A549 (cell line): ENCODE measurements at regions not wholly inside any gene's neighbourhood (a gene's known extent, or its start where the extent isn't known, plus 50 kb on each side); places are given as distances from the start of the nearest gene placed in this dataset.

Experiments
- ATAC-seq, 2 experiments: fragments of 200-7000 bp in 1 of 2; fragments of >200 bp in 1 of 2; cut with Nextera tagmentation in 1 of 2; cut with Tn5 transposase in 1 of 2; 3 replicates each; pipeline versions ENCODE4 v1.8.0 to v1.9.1; 2018 to 2020; ENCODE audit warnings: mild to moderate bottlenecking in 1 of 2, moderate library complexity in 1 of 2
- CTCF ChIA-PET: fragments of 300-600 bp; sonication (Branson Sonifier 250); formaldehyde crosslinking; extraction: SDS; loops from one replicate; lab custom pipeline; 2021; ENCODE audit warnings: antibody characterized with exemption, inconsistent platforms; lab: Yijun Ruan, JAX
- POLR2A ChIA-PET: fragments of 350-600 bp; formaldehyde crosslinking; extraction: SDS; loops from one replicate; lab custom pipeline; 2021; ENCODE audit warnings: antibody characterized with exemption, inconsistent platforms; lab: Yijun Ruan, JAX
- DNase-seq, 2 experiments: peaks; one replicate each; pipeline versions ENCODE4 v3.0.0 to v3.0.0-alpha.2; 2011 to 2016; ENCODE audit warnings: low read depth in 1 of 2, low spot score in 1 of 2
- FAIRE-seq: peaks from 2 replicates; lab custom pipeline; 2011; peaks lifted over from hg19 to GRCh38; lab: Jason Lieb, UNC
- H3K27ac ChIP-seq, 2 experiments: fragments of >200 bp; sonication (Bioruptor Twin); formaldehyde crosslinking; 3 replicates each; pipeline ENCODE4 v1.5.1; 2016 to 2017
- H3K4me1 ChIP-seq: fragments of >200 bp; sonication (Bioruptor Twin); formaldehyde crosslinking; 3 replicates; pipeline ENCODE4 v1.6.1; 2016
- H3K4me2 ChIP-seq: fragments of >200 bp; sonication (Bioruptor Twin); formaldehyde crosslinking; 3 replicates; pipeline ENCODE4 v1.6.1; 2016
- H3K4me3 ChIP-seq: fragments of >200 bp; sonication (Bioruptor Twin); formaldehyde crosslinking; 3 replicates; pipeline ENCODE4 v1.5.1; 2016
- H3K9me3 ChIP-seq: fragments of >200 bp; sonication (Bioruptor Twin); formaldehyde crosslinking; 3 replicates; pipeline ENCODE4 v1.6.1; 2016
- CBX8 ChIP-seq: fragments of 200-600 bp; sonication (generic); IDR thresholded peaks from 2 replicates; pipeline ENCODE4 v1.6.1; 2016
- CEBPB ChIP-seq, 2 experiments: fragments of >200 bp in 1 of 2; sonication (Bioruptor Twin) in 1 of 2; formaldehyde crosslinking in 1 of 2; IDR thresholded peaks; 2 replicates each; pipeline ENCODE4 v1.6.1; 2012 to 2016
- CHD2 ChIP-seq: fragments of 150-350 bp; IDR thresholded peaks from 2 replicates; pipeline ENCODE4 v1.6.1; 2014; ENCODE audit warnings: low read length; ENCODE audit not compliant: partially characterized antibody
- CHD4 ChIP-seq: fragments of 200-600 bp; sonication (generic); IDR thresholded peaks from 2 replicates; pipeline ENCODE4 v1.6.1; 2016; ENCODE audit warnings: antibody characterized with exemption, mild to moderate bottlenecking, borderline replicate concordance
- CTCF ChIP-seq: fragments of >200 bp; sonication (Bioruptor Twin); formaldehyde crosslinking; IDR thresholded peaks from 3 replicates; pipeline ENCODE4 v1.5.1; 2016
- EHF ChIP-seq: fragments of 250-450 bp; sonication (Bioruptor Pico); IDR thresholded peaks from 2 replicates; pipeline ENCODE4 v1.5.0; 2020; ENCODE audit warnings: mild to moderate bottlenecking
- EP300 ChIP-seq, 2 experiments: fragments of >200 bp; sonication (Bioruptor Twin); formaldehyde crosslinking; IDR thresholded peaks; 2 replicates in 1 of 2; 3 replicates in 1 of 2; pipeline ENCODE4 v1.6.1; 2016 to 2017
- FOSB ChIP-seq: fragments of 250-450 bp; sonication (Bioruptor Pico); IDR thresholded peaks from 2 replicates; pipeline ENCODE4 v1.5.0; 2020; ENCODE audit warnings: mild to moderate bottlenecking, moderate library complexity
- FOSL2 ChIP-seq, 2 experiments: fragments of 450-650 bp in 1 of 2; fragments of >200 bp in 1 of 2; sonication (Bioruptor Twin) in 1 of 2; formaldehyde crosslinking; IDR thresholded peaks; 2 replicates each; pipeline versions ENCODE4 v1.5.0 to v1.6.1; 2016 to 2020; ENCODE audit warnings: mild to moderate bottlenecking in 1 of 2, moderate library complexity in 1 of 2
- FOXS1 ChIP-seq: fragments of 250-450 bp; sonication (Bioruptor Pico); IDR thresholded peaks from 2 replicates; pipeline ENCODE4 v1.5.0; 2020; ENCODE audit warnings: mild to moderate bottlenecking, moderate library complexity
- GATA3 ChIP-seq: IDR thresholded peaks from 2 replicates; pipeline ENCODE4 v1.6.1; 2012; ENCODE audit warnings: borderline replicate concordance
- HDAC2 ChIP-seq: fragments of 200-600 bp; sonication (generic); IDR thresholded peaks from 2 replicates; pipeline ENCODE4 v1.6.1; 2016
- HES2 ChIP-seq: fragments of >200 bp; sonication (Bioruptor Twin); formaldehyde crosslinking; IDR thresholded peaks from 2 replicates; pipeline ENCODE4 v1.6.1; 2016
- HOXB13 ChIP-seq: fragments of 250-450 bp; sonication (Bioruptor Pico); IDR thresholded peaks from 2 replicates; pipeline ENCODE4 v1.5.0; 2020; ENCODE audit warnings: low read depth, mild to moderate bottlenecking, moderate library complexity
- HOXB5 ChIP-seq: fragments of 250-450 bp; sonication (Bioruptor Pico); IDR thresholded peaks from 2 replicates; pipeline ENCODE4 v1.5.0; 2020; ENCODE audit warnings: mild to moderate bottlenecking, moderate library complexity
- KDM5A ChIP-seq: fragments of 200-600 bp; sonication (generic); IDR thresholded peaks from 2 replicates; pipeline ENCODE4 v1.6.1; 2016; ENCODE audit warnings: antibody characterized with exemption, mild to moderate bottlenecking
- NPAS2 ChIP-seq: fragments of 250-450 bp; sonication (Bioruptor Pico); IDR thresholded peaks from 2 replicates; pipeline ENCODE4 v1.8.0; 2022; ENCODE audit warnings: mild to moderate bottlenecking, moderate library complexity, borderline replicate concordance
- NR3C1 ChIP-seq: fragments of >200 bp; sonication (Bioruptor Twin); formaldehyde crosslinking; IDR thresholded peaks from 3 replicates; pipeline ENCODE4 v1.6.1; 2017
- PBX3 ChIP-seq: IDR thresholded peaks from 2 replicates; pipeline ENCODE4 v1.6.1; 2012
- RAD21 ChIP-seq, 2 experiments: fragments of >200 bp in 1 of 2; sonication (Bioruptor Twin) in 1 of 2; formaldehyde crosslinking in 1 of 2; IDR thresholded peaks in 1 of 2; conservative IDR thresholded peaks in 1 of 2; 2 replicates in 1 of 2; 3 replicates in 1 of 2; pipeline ENCODE4 v1.6.1; 2012 to 2018; ENCODE audit warnings: inconsistent platforms in 1 of 2
- RARB ChIP-seq: fragments of 250-450 bp; sonication (Bioruptor Pico); IDR thresholded peaks from 2 replicates; pipeline ENCODE4 v1.8.0; 2021; ENCODE audit warnings: mild to moderate bottlenecking, moderate library complexity
- RCOR1 ChIP-seq: fragments of 150-350 bp; IDR thresholded peaks from 2 replicates; pipeline ENCODE4 v1.6.1; 2014; ENCODE audit warnings: antibody characterized with exemption, low read length, low read depth
- RNF2 ChIP-seq: fragments of 200-600 bp; sonication (generic); IDR thresholded peaks from 2 replicates; pipeline ENCODE4 v1.6.1; 2016; ENCODE audit warnings: low read depth, mild to moderate bottlenecking, antibody characterized with exemption, moderate library complexity, borderline replicate concordance
- SREBF2 ChIP-seq: fragments of 450-650 bp; IDR thresholded peaks from 2 replicates; pipeline ENCODE4 v1.6.1; 2014; ENCODE audit warnings: mild to moderate bottlenecking, moderate library complexity
- TFCP2L1 ChIP-seq: fragments of 250-450 bp; sonication (Bioruptor Pico); IDR thresholded peaks from 2 replicates; pipeline ENCODE4 v1.5.0; 2021; ENCODE audit warnings: mild to moderate bottlenecking
- USF2 ChIP-seq: fragments of 450-650 bp; IDR thresholded peaks from 2 replicates; pipeline ENCODE4 v1.6.1; 2014; ENCODE audit warnings: antibody characterized with exemption
- ZSCAN20 ChIP-seq: fragments of 250-450 bp; sonication (Bioruptor Pico); IDR thresholded peaks from 2 replicates; pipeline ENCODE4 v1.8.0; 2022; ENCODE audit warnings: mild to moderate bottlenecking, moderate library complexity
- WGBS: methylation state at CpG from one replicate; pipeline ENCODE4 v1.1.6; 2017; ENCODE audit errors: missing lambda C conversion rate; 5-methylcytosine and 5-hydroxymethylcytosine counted together

GRCh38 chr10:113310347-113310746 lies 242.5 kb upstream of the HABP2 start:
- FAIRE-seq (no peak), ATAC-seq (no peak)
- TF ChIP-seq NR3C1 = no peak
- TF ChIP-seq RARB (CRISPR knock-in tag) = no peak
- TF ChIP-seq FOSL2 (IDR thresholded peaks at IDR 0.05) = no peak
- TF ChIP-seq FOSL2 (CRISPR knock-in tag; IDR thresholded peaks at IDR 0.05) = no peak
- no peak for TF ChIP-seq CHD2
- TF ChIP-seq GATA3 = no peak
- no peak for TF ChIP-seq TFCP2L1 (CRISPR knock-in tag)
- TF ChIP-seq SREBF2 = no peak
- TF ChIP-seq RCOR1 = no peak
- no peak for TF ChIP-seq EHF
- TF ChIP-seq HOXB13 (CRISPR knock-in tag) = no peak
- TF ChIP-seq NPAS2 (CRISPR knock-in tag) = no peak
- no peak for TF ChIP-seq CBX8
- no peak for TF ChIP-seq CHD4
- no peak for TF ChIP-seq FOXS1 (CRISPR knock-in tag)
- TF ChIP-seq USF2 = no peak
- no peak for TF ChIP-seq FOSB
- no peak for TF ChIP-seq HDAC2
- no peak for TF ChIP-seq RAD21 (conservative IDR thresholded peaks at IDR 0.05 in 1 of 2, IDR thresholded peaks at IDR 0.05 in 1 of 2)
- no peak for TF ChIP-seq KDM5A
- no peak for TF ChIP-seq CEBPB (IDR thresholded peaks at IDR 0.05)

GRCh38 chr10:113313048-113313602 lies 239.7 kb upstream of the HABP2 start:
- no peak for ATAC-seq
- CTCF ChIA-PET = no interaction called here
- POLR2A ChIA-PET = no interaction called here
- Histone ChIP-seq H3K4me1 (no peaks in the 10 kb centered on the region), H3K27ac (no peak overlapping the region), H3K4me3 (no peak overlapping the region), H3K9me3 (0 out of 3 replicates have a peak, but pooled peaks cover 8% of the 10 kb centered on the region), H3K4me2 (no peak overlapping the region)
- WGBS = 95% methylated on average over 5 of the region's 5 CpGs
- DNase-seq = no peak
- TF ChIP-seq HES2 = no peak
- no peak for TF ChIP-seq HOXB5 (CRISPR knock-in tag)
- TF ChIP-seq FOXS1 (CRISPR knock-in tag) = no peak
- no peak for TF ChIP-seq NPAS2 (CRISPR knock-in tag)
- TF ChIP-seq PBX3 = no peak
- TF ChIP-seq ZSCAN20 = no peak
- TF ChIP-seq RNF2 = no peak
- no peak for TF ChIP-seq EP300 (IDR thresholded peaks at IDR 0.05)
- TF ChIP-seq CTCF = no peak
- TF ChIP-seq NR3C1 = no peak
- no peak for FAIRE-seq

More at GRCh38 chr10:113310347-113310746, 242.5 kb upstream of the HABP2 start:
- Histone ChIP-seq H3K4me2 (no peak overlapping the region), H3K9me3 (no peaks in the 10 kb centered on the region), H3K27ac (no peak overlapping the region), H3K4me3 (no peak overlapping the region), H3K4me1 (no peaks in the 10 kb centered on the region)
- 50% methylated on average over 7 of the region's 7 CpGs for WGBS
- ChIA-PET POLR2A (interaction anchor here (0.6 kb wide), 1 partner anchor 16 kb away, joined by 5 read pairs; no protein-coding TSS in a partner anchor), CTCF (interaction anchor here (0.6 to 1.0 kb wide), 3 partner anchors 9 to 36 kb away, joined by 3 read pairs; no protein-coding TSS in a partner anchor)
- no peak for DNase-seq
